ENCODE measurements at regions not wholly inside any gene's neighbourhood (a gene's known extent, or its start where the extent isn't known, plus 50 kb on each side); places are given as distances from the start of the nearest gene placed in this dataset.

- TF ChIP-seq CTCF (IDR thresholded peaks at IDR 0.05) (no peak), POLR2A (IDR thresholded peaks at IDR 0.05) (no peak), POLR2AphosphoS5 (IDR thresholded peaks at IDR 0.05; ENCODE audit: insufficient read depth in 1 of 2, low read depth in 1 of 2) (no peak)
Observed at GRCh38 chr4:179719766-179720450, 2277.7 kb upstream of the AGA start.

Data from vagina (tissue), 2 donors.